Fibroblast of skin of left quadriceps (primary cell): ENCODE measurements at regions not wholly inside any gene's neighbourhood (a gene's known extent, or its start where the extent isn't known, plus 50 kb on each side); places are given as distances from the start of the nearest gene placed in this dataset.

Experiments used
- DNase-seq, 2 experiments: peaks; one replicate each; pipeline ENCODE4 v3.0.0-alpha.2; 2013; ENCODE audit warnings: low read depth in 2 of 2

GRCh38 chr1:80441664-80442063 lies 1359.1 kb upstream of the ADGRL2 start:
- DNase-seq, result no peak

GRCh38 chr1:80436851-80437250 lies 1363.9 kb upstream of the ADGRL2 start:
- no peak for DNase-seq

- DNase-seq, result no peak
Measured at GRCh38 chr1:80427881-80428280, 1372.9 kb upstream of the ADGRL2 start.

GRCh38 chr1:80424249-80424648 lies 1376.5 kb upstream of the ADGRL2 start:
- DNase-seq, result no peak

DNA sequence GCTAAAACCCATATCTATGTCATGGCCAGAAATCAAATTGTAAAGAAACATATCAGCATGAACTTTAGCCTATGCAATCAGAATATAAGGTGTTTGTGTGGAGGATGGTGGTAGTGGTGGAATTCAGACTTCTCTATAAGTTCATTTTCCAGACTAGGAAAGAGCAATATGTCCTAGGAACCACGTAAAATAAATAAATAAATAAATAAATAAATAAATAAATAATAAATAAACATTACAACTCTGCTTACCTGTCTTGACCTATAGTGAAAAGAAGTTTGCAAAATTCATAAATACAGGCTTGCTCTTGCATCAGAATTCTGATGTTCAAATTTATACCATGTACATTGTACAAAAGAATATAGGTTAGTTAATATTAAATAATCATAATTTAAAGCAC lies 1382.6 kb upstream of the ADGRL2 start:
- no peak for DNase-seq

GRCh38 chr1:80417671-80418070 lies 1383.1 kb upstream of the ADGRL2 start:
- peak; percentile 35 to 36 for DNase-seq

DNA sequence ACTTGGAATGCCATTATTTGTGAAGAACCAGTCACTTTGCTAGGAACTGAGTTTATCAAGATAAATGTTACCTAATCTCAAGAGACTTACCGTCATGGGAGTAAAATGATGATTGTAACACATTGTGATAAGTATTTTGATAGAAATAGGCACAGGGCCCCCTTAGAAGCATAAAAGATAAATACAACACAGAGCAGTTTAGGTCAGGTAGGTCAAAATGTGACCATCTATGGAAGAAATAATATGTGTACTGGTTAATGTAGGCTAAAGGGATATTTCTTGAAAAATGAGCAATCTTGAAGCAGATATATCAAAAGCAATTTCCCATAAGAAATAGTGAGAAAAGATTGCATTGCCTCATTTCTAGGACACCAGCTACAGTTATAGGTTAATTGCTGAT lies 1386.8 kb upstream of the ADGRL2 start:
- DNase-seq, result no peak

DNA sequence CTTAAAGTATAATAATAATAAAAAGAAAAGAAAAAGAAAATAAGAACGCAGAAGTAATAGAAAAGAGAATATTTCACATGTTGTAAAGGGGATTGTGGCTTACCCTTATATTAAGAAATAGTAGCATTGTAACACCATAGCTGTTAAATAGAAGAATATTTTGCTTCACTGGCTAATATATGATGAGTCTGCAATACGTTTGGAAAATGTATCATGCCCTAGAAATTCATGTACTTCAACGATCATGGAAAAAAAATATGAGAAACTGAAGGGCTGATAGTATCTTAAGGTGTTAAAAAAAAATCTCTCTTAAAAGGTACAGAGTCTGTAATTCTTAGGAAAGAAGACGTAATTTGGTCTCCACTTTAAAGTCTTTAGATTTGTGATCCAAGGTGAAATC lies 1390.5 kb upstream of the ADGRL2 start:
- no peak for DNase-seq

DNA sequence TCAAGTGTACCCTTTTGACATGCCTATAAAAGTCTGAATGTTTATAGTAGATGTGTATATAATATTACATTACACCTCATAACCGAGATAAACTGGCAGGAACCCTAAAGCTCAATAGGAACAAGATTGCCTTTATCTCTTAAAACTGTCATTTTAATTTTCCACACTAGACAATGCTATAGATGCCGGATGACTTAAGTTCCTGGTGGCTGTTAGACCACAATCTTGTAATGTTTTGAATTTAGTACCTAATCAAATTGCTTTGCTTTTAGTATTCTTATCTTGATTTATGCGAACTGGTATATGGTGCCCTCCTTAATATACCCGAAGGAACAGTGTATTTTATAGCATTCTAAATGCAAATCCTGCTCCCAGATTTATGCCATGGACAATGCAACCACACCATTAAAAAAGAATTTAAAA lies 1397.0 kb upstream of the ADGRL4 start:
- no peak for DNase-seq

DNA sequence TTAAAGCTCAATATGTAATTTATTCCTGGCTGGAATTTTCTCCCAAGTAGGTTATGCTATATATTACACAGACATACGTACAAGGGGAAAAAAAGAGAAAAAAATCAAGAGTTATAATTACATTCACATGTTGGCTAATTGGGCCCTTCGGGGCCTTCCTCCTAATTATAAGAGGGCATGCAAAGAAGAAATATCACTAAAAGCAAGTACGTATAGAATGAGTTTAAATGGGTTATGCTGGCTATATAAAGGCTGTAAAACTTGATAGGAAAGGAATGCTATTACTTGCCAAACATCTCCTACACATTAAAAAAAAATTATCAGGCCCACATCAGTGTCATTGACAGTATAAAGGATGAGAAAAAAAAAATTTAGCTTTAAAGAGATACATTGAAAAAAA lies 1396.1 kb upstream of the ADGRL4 start:
- no peak for DNase-seq

GRCh38 chr1:80401757-80402156 lies 1395.2 kb upstream of the ADGRL4 start:
- DNase-seq, result no peak

- no peak for DNase-seq
Measured at GRCh38 chr1:80392529-80392928, 1386.0 kb upstream of the ADGRL4 start.

- DNase-seq, result no peak
Measured at GRCh38 chr1:80385650-80386049, 1379.1 kb upstream of the ADGRL4 start.

DNA sequence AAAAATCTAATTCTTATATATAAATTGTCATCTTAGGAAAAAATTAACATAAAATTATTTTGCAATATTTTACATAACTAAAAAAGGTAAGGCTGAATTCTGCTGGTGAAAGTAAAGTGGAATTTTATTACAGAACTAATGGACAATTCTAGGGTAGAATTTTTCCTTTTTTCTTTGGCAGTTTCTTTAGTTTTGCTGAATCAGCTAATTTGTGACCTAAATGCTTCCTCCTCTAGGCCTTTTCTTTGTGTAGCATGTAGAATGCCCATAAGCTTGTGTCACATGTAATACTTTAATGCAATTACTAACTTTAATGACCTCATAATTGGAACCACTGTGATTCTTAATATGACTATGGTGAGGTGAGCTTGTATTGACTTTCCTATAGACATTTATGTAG lies 1378.4 kb upstream of the ADGRL4 start:
- DNase-seq, result no peak

GRCh38 chr1:80384083-80384830 lies 1377.7 kb upstream of the ADGRL4 start:
- no peak for DNase-seq

GRCh38 chr1:80375662-80376061 lies 1369.1 kb upstream of the ADGRL4 start:
- peak; percentile 63 for DNase-seq

GRCh38 chr1:80375109-80375508 lies 1368.6 kb upstream of the ADGRL4 start:
- DNase-seq, result no peak

DNA sequence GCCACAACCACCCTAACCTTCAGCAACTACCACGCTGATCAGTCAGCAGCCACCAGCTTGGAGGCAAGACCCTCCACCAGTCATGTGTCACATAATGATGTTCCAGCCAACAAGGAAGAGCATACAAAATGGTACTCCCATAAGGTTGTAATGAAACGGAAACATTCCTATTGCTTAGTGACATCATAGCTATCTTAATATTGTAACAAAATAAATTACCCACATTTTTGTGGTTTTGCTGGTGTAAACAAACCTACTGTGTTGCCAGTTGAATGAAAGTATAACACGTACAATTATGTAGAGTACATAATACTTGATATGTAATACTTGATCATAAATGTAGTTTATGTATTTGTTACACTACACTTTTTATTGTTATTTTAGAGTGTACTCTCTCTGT lies 1363.2 kb upstream of the ADGRL4 start:
- no peak for DNase-seq

DNA sequence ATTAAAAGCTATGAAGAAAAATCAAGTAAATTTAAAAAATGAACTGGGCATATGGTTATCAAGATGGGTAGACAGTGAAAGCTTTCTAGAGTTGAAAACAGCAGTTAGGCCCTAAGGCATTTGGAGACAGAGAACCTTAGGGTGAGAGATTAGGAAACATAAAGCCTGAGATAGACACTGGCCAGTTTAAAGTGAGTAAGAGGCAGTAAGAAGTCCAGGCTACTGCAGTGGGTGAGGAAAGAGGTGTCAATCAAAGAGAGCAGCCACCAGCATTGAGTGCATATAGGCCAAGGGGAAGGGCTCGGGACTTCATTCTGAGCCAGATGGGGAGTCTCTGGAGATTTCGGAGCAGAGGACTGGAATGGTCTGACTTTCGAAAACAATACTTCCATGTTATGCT lies 1360.5 kb upstream of the ADGRL4 start:
- DNase-seq, result no peak

GRCh38 chr1:80365359-80366021 lies 1359.0 kb upstream of the ADGRL4 start:
- DNase-seq, result no peak

DNA sequence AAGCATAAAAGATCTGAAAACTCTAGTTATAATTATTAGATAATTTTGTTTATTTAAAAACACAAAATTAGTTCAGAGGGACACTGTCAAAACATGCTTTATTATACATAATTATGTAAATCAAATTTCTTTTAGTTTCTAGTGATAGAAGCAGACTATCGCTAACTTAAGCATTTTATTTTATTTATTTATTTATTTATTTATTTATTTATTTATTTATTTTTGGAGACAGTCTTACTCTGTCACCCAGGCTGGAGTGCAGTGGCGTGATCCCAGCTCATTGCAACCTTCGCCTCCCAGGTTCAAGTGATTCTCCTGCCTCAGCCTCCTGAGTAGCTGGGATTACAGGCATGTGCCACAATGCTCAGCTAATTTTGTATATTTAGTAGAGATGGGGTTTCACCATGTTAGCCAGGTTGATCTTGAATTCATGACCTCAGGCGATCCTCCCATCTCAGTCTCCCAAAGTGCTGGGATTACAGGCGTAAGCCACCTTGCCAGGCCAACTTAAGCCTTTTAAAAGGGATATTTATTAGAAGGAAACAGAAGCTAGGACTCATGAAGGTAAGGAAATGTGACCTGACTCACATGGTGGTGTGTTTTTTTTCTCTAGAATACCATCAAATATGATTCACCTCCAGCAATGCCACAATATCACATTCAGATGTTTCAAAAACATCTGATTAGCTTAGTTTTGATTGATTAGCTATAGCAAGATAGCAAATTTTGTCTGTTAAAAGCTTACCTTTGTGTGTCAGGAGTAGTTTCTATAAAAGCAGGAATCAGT lies 1357.4 kb upstream of the ADGRL4 start:
- DNase-seq, result no peak

GRCh38 chr1:80359666-80360065 lies 1353.1 kb upstream of the ADGRL4 start:
- DNase-seq, result no peak

- DNase-seq, result no peak
Measured at GRCh38 chr1:80349218-80349617, 1342.7 kb upstream of the ADGRL4 start.
